ENCODE measurements at regions not wholly inside any gene's neighbourhood (a gene's known extent, or its start where the extent isn't known, plus 50 kb on each side); places are given as distances from the start of the nearest gene placed in this dataset.

- ChIA-PET CTCF (no interaction called here), POLR2A (no interaction called here)
- ATAC-seq (no peak), DNase-seq (ENCODE audit: low spot score) (no peak)
- Mint-ChIP-seq H3K36me3 (no peaks in the 10 kb centered on the region), H3K9me3 (0 out of 2 replicates have a peak, but pooled peaks cover 6% of the 10 kb centered on the region), H3K4me1 (no peaks in the 10 kb centered on the region), H3K4me3 (no peak overlapping the region), H3K27ac (no peak overlapping the region), H3K27me3 (ENCODE audit: low read depth) (no peaks in the 10 kb centered on the region)
- TF ChIP-seq CDX4 (CRISPR knock-in tag; IDR thresholded peaks at IDR 0.05; ENCODE audit: borderline replicate concordance) (no peak), PRRX2 (CRISPR knock-in tag; IDR thresholded peaks at IDR 0.05) (no peak), CTCF (IDR thresholded peaks at IDR 0.05) (no peak), FOXK1 (CRISPR knock-in tag; IDR thresholded peaks at IDR 0.05) (no peak)
These were observed 621.0 kb upstream of the ANO3 start for GRCh38 chr11:25710975-25711374.

- H3K27ac Mint-ChIP-seq, result no peak overlapping the region
- ChIA-PET CTCF (no interaction called here), POLR2A (interaction anchor here (0.6 kb wide), 1 partner anchor 11 kb away, joined by 4 read pairs; no protein-coding TSS in a partner anchor)
- no peak overlapping the region for H3K4me3 Mint-ChIP-seq
- H3K36me3 Mint-ChIP-seq, result peaks cover 31% of the 10 kb centered on the region
- peaks cover 54% of the 10 kb centered on the region for H3K9me3 Mint-ChIP-seq
- no peaks in the 10 kb centered on the region for H3K4me1 Mint-ChIP-seq
- no peak for ATAC-seq
- no peaks in the 10 kb centered on the region for H3K27me3 Mint-ChIP-seq (ENCODE audit: low read depth)
- TF ChIP-seq NR2C2 (CRISPR knock-in tag; IDR thresholded peaks at IDR 0.05) (no peak), NR1H2 (CRISPR knock-in tag; IDR thresholded peaks at IDR 0.05) (no peak), HMGA2 (CRISPR knock-in tag; IDR thresholded peaks at IDR 0.05) (no peak), STAT6 (CRISPR knock-in tag; conservative IDR thresholded peaks at IDR 0.05; ENCODE audit: low read depth) (no peak), MLX (CRISPR knock-in tag; IDR thresholded peaks at IDR 0.05) (no peak), EMX1 (CRISPR knock-in tag; IDR thresholded peaks at IDR 0.05) (no peak), ZNF232 (CRISPR knock-in tag; IDR thresholded peaks at IDR 0.05) (no peak), ZNF317 (CRISPR knock-in tag; IDR thresholded peaks at IDR 0.05; ENCODE audit: borderline replicate concordance, low read depth) (no peak), E2F4 (CRISPR knock-in tag; IDR thresholded peaks at IDR 0.05; ENCODE audit: borderline replicate concordance, low read depth) (no peak)
- no peak for DNase-seq (ENCODE audit: low spot score)
These were observed 604.0 kb upstream of the ANO3 start for GRCh38 chr11:25727944-25728343.

GRCh38 chr11:25730230-25730629 lies 601.7 kb upstream of the ANO3 start:
- Mint-ChIP-seq H3K4me3 (no peak overlapping the region), H3K27me3 (ENCODE audit: low read depth) (no peaks in the 10 kb centered on the region), H3K36me3 (peaks cover 18% of the 10 kb centered on the region), H3K4me1 (no peaks in the 10 kb centered on the region), H3K9me3 (peaks cover 41% of the 10 kb centered on the region), H3K27ac (no peak overlapping the region)
- no peak for ATAC-seq
- ChIA-PET CTCF (no interaction called here), POLR2A (no interaction called here)
- no peak for DNase-seq (ENCODE audit: low spot score)
- no peak for TF ChIP-seq ZNF425 (CRISPR knock-in tag; conservative IDR thresholded peaks at IDR 0.05)
- no peak for TF ChIP-seq ZNF512 (CRISPR knock-in tag; IDR thresholded peaks at IDR 0.05; ENCODE audit: borderline replicate concordance)
- no peak for TF ChIP-seq HMGXB4 (CRISPR knock-in tag; IDR thresholded peaks at IDR 0.05)
- no peak for TF ChIP-seq CREM (CRISPR knock-in tag; IDR thresholded peaks at IDR 0.05)
- TF ChIP-seq ZNF232 (CRISPR knock-in tag; IDR thresholded peaks at IDR 0.05), result no peak
